HepG2 (cell line): ENCODE measurements at regions not wholly inside any gene's neighbourhood (a gene's known extent, or its start where the extent isn't known, plus 50 kb on each side); places are given as distances from the start of the nearest gene placed in this dataset.

Source experiments
- ATAC-seq: fragments of 200-7000 bp; cut with Tn5 transposase; 3 replicates; pipeline ENCODE4 v1.9.1; 2020; ENCODE audit warnings: mild to moderate bottlenecking, moderate library complexity
- BruUV-seq: library from RNA; stranded (reverse); fragments of 400-500 nt; replicated peaks from 2 replicates; lab custom pipeline; 2021; lab: Mats Ljungman, UMichigan
- CTCF ChIA-PET: fragments of 300-600 bp; formaldehyde crosslinking; extraction: SDS; loops from one replicate; lab custom pipeline; 2021; ENCODE audit warnings: low total read pairs, inconsistent platforms, low intra/inter-chr PET ratio; lab: Yijun Ruan, JAX
- POLR2A ChIA-PET: fragments of 350-600 bp; sonication (Branson Sonifier 250); formaldehyde crosslinking; loops from one replicate; lab custom pipeline; 2020; ENCODE audit warnings: antibody characterized with exemption, inconsistent platforms; lab: Yijun Ruan, JAX
- DNase-seq: peaks from one replicate; pipeline ENCODE4 v3.0.0-alpha.2; 2015; ENCODE audit warnings: low spot score
- FAIRE-seq: peaks from 3 replicates; lab custom pipeline; 2011; peaks lifted over from hg19 to GRCh38; lab: Jason Lieb, UNC
- H2AFZ ChIP-seq: one replicate; pipeline ENCODE4 v1.6.1; 2011; ENCODE audit warnings: low read length, inconsistent platforms
- H3K27ac ChIP-seq: fragments of 300-600 bp; 3 replicates; pipeline ENCODE4 v1.8.0; 2011; ENCODE audit warnings: mixed run types, mild to moderate bottlenecking, mixed read lengths, low read length, inconsistent platforms; ENCODE audit not compliant: insufficient read depth; ENCODE audit errors: extremely low read length
- H3K27me3 ChIP-seq, 2 experiments: fragments of 200-600 bp in 1 of 2; 2 replicates in 1 of 2; 3 replicates in 1 of 2; pipeline versions ENCODE4 v1.6.0 to v1.8.0; 2011; ENCODE audit warnings: low read length in 2 of 2, mild to moderate bottlenecking in 2 of 2, moderate library complexity in 2 of 2, inconsistent platforms in 1 of 2; ENCODE audit not compliant: insufficient read depth in 2 of 2, control insufficient read depth in 1 of 2
- H3K36me3 ChIP-seq, 2 experiments: fragments of 200-600 bp in 1 of 2; replicated peaks in 1 of 2; 2 replicates in 1 of 2; 3 replicates in 1 of 2; pipeline versions ENCODE4 v1.5.1 to v1.8.0; 2011; ENCODE audit warnings: low read length in 2 of 2, inconsistent platforms in 1 of 2; ENCODE audit not compliant: insufficient read depth in 2 of 2, control insufficient read depth in 1 of 2
- H3K4me1 ChIP-seq: 2 replicates; pipeline ENCODE4 v1.5.1; 2012; ENCODE audit warnings: low read length, inconsistent platforms; ENCODE audit not compliant: insufficient read depth
- H3K4me2 ChIP-seq: 2 replicates; pipeline ENCODE4 v1.6.0; 2011; ENCODE audit warnings: low read depth, low read length, inconsistent platforms
- H3K4me3 ChIP-seq, 3 experiments: fragments of 200-600 bp in 1 of 3; sonication (generic), shearing (Covaris generic) in 1 of 3; replicated peaks in 1 of 3; 2 replicates each; pipeline ENCODE4 v1.5.1; 2011 to 2016; ENCODE audit warnings: low read length in 3 of 3, inconsistent platforms in 2 of 3, low read depth in 2 of 3, mild to moderate bottlenecking in 2 of 3, control low read depth in 1 of 3, mixed read lengths in 1 of 3; ENCODE audit not compliant: insufficient read depth in 1 of 3
- H3K79me2 ChIP-seq: one replicate; pipeline ENCODE4 v1.6.1; 2011; ENCODE audit warnings: low read length, inconsistent platforms; ENCODE audit not compliant: insufficient read depth
- H3K9ac ChIP-seq: 2 replicates; pipeline ENCODE4 v1.6.0; 2011; ENCODE audit warnings: mild to moderate bottlenecking, low read depth, low read length, inconsistent platforms; ENCODE audit not compliant: insufficient read depth
- H3K9me3 ChIP-seq: 2 replicates; pipeline ENCODE4 v1.5.1; 2012; ENCODE audit warnings: mild to moderate bottlenecking, low read length
- H4K20me1 ChIP-seq: 2 replicates; pipeline ENCODE4 v1.6.0; 2011; ENCODE audit warnings: inconsistent platforms, mild to moderate bottlenecking, low read length, moderate library complexity; ENCODE audit not compliant: insufficient read depth
- AKAP8 ChIP-seq: sonication (generic); formaldehyde crosslinking; IDR thresholded peaks from 2 replicates; pipeline ENCODE4 v1.5.1; 2020; ENCODE audit warnings: mild to moderate bottlenecking, missing genetic modification reagents
- BORCS8-MEF2B ChIP-seq: sonication (generic); formaldehyde crosslinking; IDR thresholded peaks from 2 replicates; pipeline ENCODE4 v1.8.0; 2022; ENCODE audit warnings: mild to moderate bottlenecking, missing genetic modification reagents
- CC2D1A ChIP-seq: sonication (generic); formaldehyde crosslinking; IDR thresholded peaks from 2 replicates; pipeline ENCODE4 v1.8.1; 2023; ENCODE audit warnings: mild to moderate bottlenecking, missing genetic modification reagents
- HHEX ChIP-seq: IDR thresholded peaks from 2 replicates; pipeline ENCODE4 v1.6.1; 2016; ENCODE audit warnings: control low read depth
- HMGA1 ChIP-seq: sonication (generic); formaldehyde crosslinking; conservative IDR thresholded peaks from 2 replicates; pipeline ENCODE4 v1.4.0; 2020; ENCODE audit warnings: missing genetic modification reagents
- HMGXB4 ChIP-seq, 2 experiments: sonication (generic) in 1 of 2; formaldehyde crosslinking in 1 of 2; IDR thresholded peaks; 2 replicates each; pipeline versions ENCODE4 v1.4.0 to v1.6.1; 2018 to 2020; ENCODE audit warnings: missing genetic modification reagents in 2 of 2, borderline replicate concordance in 1 of 2, low read depth in 1 of 2, mild to moderate bottlenecking in 1 of 2, missing biosample characterization in 1 of 2
- MED13 ChIP-seq: sonication (generic); formaldehyde crosslinking; IDR thresholded peaks from 2 replicates; pipeline ENCODE4 v1.5.0; 2020; ENCODE audit warnings: missing genetic modification reagents
- MEIS1 ChIP-seq: sonication (generic); formaldehyde crosslinking; IDR thresholded peaks from 2 replicates; pipeline ENCODE4 v1.9.0; 2021; ENCODE audit warnings: mild to moderate bottlenecking, missing genetic modification reagents, moderate library complexity, borderline replicate concordance
- PCBP1 ChIP-seq: fragments of 200-400 bp; formaldehyde crosslinking; IDR thresholded peaks from 2 replicates; pipeline ENCODE4 v1.6.1; 2017; ENCODE audit warnings: mild to moderate bottlenecking, low read depth, low read length, borderline replicate concordance
- SNAPC5 ChIP-seq: sonication (generic); formaldehyde crosslinking; IDR thresholded peaks from 2 replicates; pipeline ENCODE4 v1.8.1; 2023; ENCODE audit warnings: mild to moderate bottlenecking, missing genetic modification reagents, borderline replicate concordance
- TSC22D2 ChIP-seq: sonication (generic); formaldehyde crosslinking; IDR thresholded peaks from 2 replicates; pipeline ENCODE4 v1.5.1; 2020; ENCODE audit warnings: missing genetic modification reagents, mild to moderate bottlenecking, borderline replicate concordance
- ZNF367 ChIP-seq: sonication (generic); formaldehyde crosslinking; IDR thresholded peaks from 2 replicates; pipeline ENCODE4 v1.4.0; 2020; ENCODE audit warnings: missing genetic modification reagents, borderline replicate concordance
- ZNF598 ChIP-seq: sonication (generic); formaldehyde crosslinking; IDR thresholded peaks from 2 replicates; pipeline ENCODE4 v1.5.1; 2020; ENCODE audit warnings: mild to moderate bottlenecking, missing genetic modification reagents, borderline replicate concordance
- ZNF687 ChIP-seq: sonication (generic); formaldehyde crosslinking; IDR thresholded peaks from 2 replicates; pipeline ENCODE4 v1.5.1; 2020; ENCODE audit warnings: mild to moderate bottlenecking, missing genetic modification reagents, moderate library complexity
- ZNF713 ChIP-seq: sonication (generic); formaldehyde crosslinking; IDR thresholded peaks from 2 replicates; pipeline ENCODE4 v1.4.0; 2020; ENCODE audit warnings: mild to moderate bottlenecking, missing genetic modification reagents
- ZNF891 ChIP-seq: sonication (generic); formaldehyde crosslinking; IDR thresholded peaks from 2 replicates; pipeline ENCODE4 v1.5.0; 2020; ENCODE audit warnings: mild to moderate bottlenecking, missing genetic modification reagents
- WGBS: methylation state at CpG from one replicate; pipeline ENCODE4 v1.1.6; 2017; ENCODE audit warnings: low lambda C conversion rate; 5-methylcytosine and 5-hydroxymethylcytosine counted together
- in situ Hi-C: cut with HindIII; loops from 2 replicates; pipeline ENCODE4 v1.10.0; 2017; ENCODE audit warnings: low pct_unique_long_range_greater_than_20kb; ENCODE audit not compliant: extremely low pct_ligation_motif_present
- intact Hi-C: fragments of 100-400 bp; cut with micrococcal nuclease; formaldehyde crosslinking; loops from one replicate; pipeline ENCODE4 v1.10.0; 2022; ENCODE audit not compliant: unreplicated experiment

- intact Hi-C loops (no loop called here), in situ Hi-C loops (no loop called here)
- no peak for FAIRE-seq
- H3K4me1 ChIP-seq, result no peaks in the 10 kb centered on the region
- no peak for TF ChIP-seq MED13 (CRISPR knock-in tag)
- no peak for TF ChIP-seq ZNF687 (CRISPR knock-in tag)
- no peak for TF ChIP-seq AKAP8 (CRISPR knock-in tag)
- no peak for TF ChIP-seq HMGA1 (CRISPR knock-in tag)
- no peak for TF ChIP-seq SNAPC5 (CRISPR knock-in tag)
- TF ChIP-seq ZNF891 (CRISPR knock-in tag), result no peak
- TF ChIP-seq ZNF713 (CRISPR knock-in tag), result no peak
- TF ChIP-seq PCBP1, result no peak
- no peak for TF ChIP-seq BORCS8-MEF2B (CRISPR knock-in tag)
- TF ChIP-seq CC2D1A (CRISPR knock-in tag), result no peak
- TF ChIP-seq ZNF598 (CRISPR knock-in tag), result no peak
- TF ChIP-seq ZNF367 (CRISPR knock-in tag), result no peak
- TF ChIP-seq TSC22D2 (CRISPR knock-in tag), result no peak
- TF ChIP-seq MEIS1 (CRISPR knock-in tag), result no peak
- no peak for TF ChIP-seq HHEX (CRISPR knock-in tag)
- TF ChIP-seq HMGXB4 (CRISPR knock-in tag; IDR thresholded peaks at IDR 0.05; ENCODE audit: borderline replicate concordance in 1 of 2, low read depth in 1 of 2), result no peak
- H3K79me2 ChIP-seq, result no peaks in the 10 kb centered on the region
- no peak for ATAC-seq
- H3K9me3 ChIP-seq, result peaks cover 60% of the 10 kb centered on the region
- no peak overlapping the region for H2AFZ ChIP-seq
- no peak overlapping the region for H3K27ac ChIP-seq
- 0% methylated on average over 1 of the region's 1 CpG for WGBS
- no peaks in the 10 kb centered on the region for H3K27me3 ChIP-seq
- H3K4me3 ChIP-seq, result no peak overlapping the region
- CTCF ChIA-PET, result no interaction called here
- no TSS peak for BruUV-seq
- H3K4me2 ChIP-seq, result no peak overlapping the region
- H3K9ac ChIP-seq, result no peak overlapping the region
- no peak for DNase-seq
- H4K20me1 ChIP-seq, result no peaks in the 10 kb centered on the region
- POLR2A ChIA-PET, result no interaction called here
- no peaks in the 10 kb centered on the region for H3K36me3 ChIP-seq
Measured at GRCh38 chr12:87234898-87235297, 794.3 kb downstream of the C12orf50 start.
